WTC11 (cell line): ENCODE measurements at regions not wholly inside any gene's neighbourhood (a gene's known extent, or its start where the extent isn't known, plus 50 kb on each side); places are given as distances from the start of the nearest gene placed in this dataset.
"Not testable (repeated sequence)": the region's sequence is repeated elsewhere in the genome, so short reads cannot be mapped to it uniquely, and the experiment has no call there.

Experiments
- ESRRA ChIP-seq: sonication (generic); formaldehyde crosslinking; IDR thresholded peaks from 2 replicates; pipeline ENCODE4 v1.8.1; 2022; ENCODE audit warnings: mild to moderate bottlenecking, missing genetic modification reagents, borderline replicate concordance
- ETV6 ChIP-seq: sonication (generic); formaldehyde crosslinking; IDR thresholded peaks from 2 replicates; pipeline ENCODE4 v1.8.1; 2022; ENCODE audit warnings: mild to moderate bottlenecking, missing genetic modification reagents
- FOXJ3 ChIP-seq: sonication (generic); formaldehyde crosslinking; IDR thresholded peaks from 2 replicates; pipeline ENCODE4 v1.9.0; 2021; ENCODE audit warnings: missing genetic modification reagents, mild to moderate bottlenecking, borderline replicate concordance
- MAX ChIP-seq: sonication (generic); formaldehyde crosslinking; IDR thresholded peaks from 2 replicates; pipeline ENCODE4 v1.8.0; 2022; ENCODE audit warnings: mild to moderate bottlenecking, missing genetic modification reagents
- NFATC4 ChIP-seq: fragments of 250-450 bp; sonication (Bioruptor Pico); IDR thresholded peaks from 2 replicates; pipeline ENCODE4 v1.9.0; 2021; ENCODE audit warnings: mild to moderate bottlenecking
- NR3C1 ChIP-seq: sonication (generic); formaldehyde crosslinking; conservative IDR thresholded peaks from 2 replicates; pipeline ENCODE4 v1.8.1; 2023; ENCODE audit warnings: low read depth, mild to moderate bottlenecking, missing genetic modification reagents
- ZNF121 ChIP-seq: sonication (generic); formaldehyde crosslinking; IDR thresholded peaks from 2 replicates; pipeline ENCODE4 v1.8.0; 2023; ENCODE audit warnings: missing genetic modification reagents
- TF ChIP-seq, protein P1 (sequence below): fragments of 200-600 bp; IDR thresholded peaks from 2 replicates; pipeline ENCODE4 v1.8.0; 2022; ENCODE audit warnings: antibody characterized with exemption
- TF ChIP-seq, protein P2 (sequence below): sonication (generic); formaldehyde crosslinking; IDR thresholded peaks from 2 replicates; pipeline ENCODE4 v1.8.0; 2023; ENCODE audit warnings: mild to moderate bottlenecking, missing genetic modification reagents

DNA sequence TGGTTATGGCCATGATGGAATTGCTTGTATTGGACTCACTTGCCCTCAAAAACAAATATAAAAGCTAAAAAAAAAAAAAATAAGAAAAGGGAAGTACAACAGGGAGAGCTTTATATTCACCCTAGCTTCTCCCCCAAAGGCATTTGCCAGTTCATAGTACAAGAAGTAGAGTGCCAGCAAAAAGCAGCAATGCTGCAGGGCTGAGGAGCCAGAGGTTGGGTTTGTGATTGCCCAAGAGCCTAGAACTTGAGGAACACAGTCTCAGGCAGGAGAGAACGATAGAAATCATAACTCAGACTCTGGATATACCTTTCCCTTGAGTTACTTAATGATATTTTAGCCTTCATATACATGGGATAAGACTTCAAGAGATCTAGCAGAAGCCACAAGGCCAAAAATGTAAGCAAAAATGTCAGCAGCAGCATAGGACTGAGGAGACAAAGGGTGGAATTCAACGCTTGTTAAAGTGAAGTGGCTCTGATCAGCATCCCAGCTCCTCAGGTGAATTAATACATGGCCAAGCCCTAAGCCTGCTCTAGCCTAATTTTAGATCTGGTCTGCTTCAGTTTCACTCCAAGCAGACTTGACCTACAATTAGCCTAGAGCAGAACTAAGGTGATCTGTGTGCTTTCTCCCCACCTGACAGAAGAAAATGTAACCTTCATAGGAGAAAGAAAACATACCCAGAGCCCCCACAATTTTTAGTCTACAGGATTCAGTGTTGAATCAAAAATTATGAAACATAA, 172.8 kb upstream of the PLGLB1 start:
- TF ChIP-seq ETV6 (CRISPR knock-in tag); MAX (CRISPR knock-in tag); ESRRA (CRISPR knock-in tag); FOXJ3 (CRISPR knock-in tag); NFATC4; ZNF121 (CRISPR knock-in tag); NR3C1: not testable (repeated sequence)
- TF ChIP-seq, protein P1, sequence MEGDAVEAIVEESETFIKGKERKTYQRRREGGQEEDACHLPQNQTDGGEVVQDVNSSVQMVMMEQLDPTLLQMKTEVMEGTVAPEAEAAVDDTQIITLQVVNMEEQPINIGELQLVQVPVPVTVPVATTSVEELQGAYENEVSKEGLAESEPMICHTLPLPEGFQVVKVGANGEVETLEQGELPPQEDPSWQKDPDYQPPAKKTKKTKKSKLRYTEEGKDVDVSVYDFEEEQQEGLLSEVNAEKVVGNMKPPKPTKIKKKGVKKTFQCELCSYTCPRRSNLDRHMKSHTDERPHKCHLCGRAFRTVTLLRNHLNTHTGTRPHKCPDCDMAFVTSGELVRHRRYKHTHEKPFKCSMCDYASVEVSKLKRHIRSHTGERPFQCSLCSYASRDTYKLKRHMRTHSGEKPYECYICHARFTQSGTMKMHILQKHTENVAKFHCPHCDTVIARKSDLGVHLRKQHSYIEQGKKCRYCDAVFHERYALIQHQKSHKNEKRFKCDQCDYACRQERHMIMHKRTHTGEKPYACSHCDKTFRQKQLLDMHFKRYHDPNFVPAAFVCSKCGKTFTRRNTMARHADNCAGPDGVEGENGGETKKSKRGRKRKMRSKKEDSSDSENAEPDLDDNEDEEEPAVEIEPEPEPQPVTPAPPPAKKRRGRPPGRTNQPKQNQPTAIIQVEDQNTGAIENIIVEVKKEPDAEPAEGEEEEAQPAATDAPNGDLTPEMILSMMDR = not testable (repeated sequence)
- TF ChIP-seq, protein P2, sequence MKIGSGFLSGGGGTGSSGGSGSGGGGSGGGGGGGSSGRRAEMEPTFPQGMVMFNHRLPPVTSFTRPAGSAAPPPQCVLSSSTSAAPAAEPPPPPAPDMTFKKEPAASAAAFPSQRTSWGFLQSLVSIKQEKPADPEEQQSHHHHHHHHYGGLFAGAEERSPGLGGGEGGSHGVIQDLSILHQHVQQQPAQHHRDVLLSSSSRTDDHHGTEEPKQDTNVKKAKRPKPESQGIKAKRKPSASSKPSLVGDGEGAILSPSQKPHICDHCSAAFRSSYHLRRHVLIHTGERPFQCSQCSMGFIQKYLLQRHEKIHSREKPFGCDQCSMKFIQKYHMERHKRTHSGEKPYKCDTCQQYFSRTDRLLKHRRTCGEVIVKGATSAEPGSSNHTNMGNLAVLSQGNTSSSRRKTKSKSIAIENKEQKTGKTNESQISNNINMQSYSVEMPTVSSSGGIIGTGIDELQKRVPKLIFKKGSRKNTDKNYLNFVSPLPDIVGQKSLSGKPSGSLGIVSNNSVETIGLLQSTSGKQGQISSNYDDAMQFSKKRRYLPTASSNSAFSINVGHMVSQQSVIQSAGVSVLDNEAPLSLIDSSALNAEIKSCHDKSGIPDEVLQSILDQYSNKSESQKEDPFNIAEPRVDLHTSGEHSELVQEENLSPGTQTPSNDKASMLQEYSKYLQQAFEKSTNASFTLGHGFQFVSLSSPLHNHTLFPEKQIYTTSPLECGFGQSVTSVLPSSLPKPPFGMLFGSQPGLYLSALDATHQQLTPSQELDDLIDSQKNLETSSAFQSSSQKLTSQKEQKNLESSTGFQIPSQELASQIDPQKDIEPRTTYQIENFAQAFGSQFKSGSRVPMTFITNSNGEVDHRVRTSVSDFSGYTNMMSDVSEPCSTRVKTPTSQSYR (CRISPR knock-in tag) = not testable (repeated sequence)
